Activated CD4-positive, alpha-beta T cell treated with anti-CD3 and anti-CD28 coated beads for 48 hours (primary cell): ENCODE measurements at regions not wholly inside any gene's neighbourhood (a gene's known extent, or its start where the extent isn't known, plus 50 kb on each side); places are given as distances from the start of the nearest gene placed in this dataset.
"Not testable (repeated sequence)": the region's sequence is repeated elsewhere in the genome, so short reads cannot be mapped to it uniquely, and the experiment has no call there.

Experiments
- DNase-seq: peaks from one replicate; pipeline ENCODE4 v3.0.0-alpha.2; 2020

DNA sequence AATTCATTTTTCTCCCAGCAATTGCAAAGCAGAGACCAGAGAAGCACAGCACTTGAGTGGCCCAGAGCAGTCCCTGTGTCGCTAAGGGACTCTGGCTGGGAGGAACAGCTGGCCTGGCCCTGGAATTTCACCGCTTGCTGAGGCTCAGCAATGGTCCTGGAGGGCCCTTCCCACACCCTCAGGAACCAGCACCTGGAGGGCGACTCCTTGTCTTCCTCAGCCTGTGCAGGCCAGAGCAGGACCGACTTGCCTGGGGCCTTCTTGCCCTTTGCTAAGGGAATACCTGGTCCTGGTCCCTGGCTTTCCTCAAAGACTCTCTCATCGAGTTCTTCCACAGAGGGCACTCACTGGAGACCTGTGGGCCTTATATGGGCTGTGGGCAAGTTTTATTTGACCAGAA is 294.6 kb downstream of the RPLP1 start:
- no peak for DNase-seq

DNA sequence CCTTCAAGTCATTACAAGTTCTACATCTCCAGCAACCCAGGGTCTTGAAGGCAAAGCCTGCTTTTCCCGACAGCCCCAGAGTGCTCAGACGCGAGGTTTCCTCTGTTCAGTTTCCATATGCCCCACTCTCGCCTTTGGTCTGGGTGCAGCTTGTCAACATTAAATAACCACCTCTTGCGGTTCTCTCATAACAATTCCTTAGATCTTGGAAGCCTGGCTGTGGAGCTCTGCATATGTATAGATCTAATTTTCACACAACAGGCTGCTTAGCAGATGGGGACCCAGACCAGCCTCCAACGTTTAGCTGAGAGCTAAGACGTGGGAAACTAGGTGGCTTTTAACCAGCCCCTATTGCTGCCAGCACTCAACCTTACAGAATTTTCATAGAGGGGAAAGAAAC is 295.5 kb downstream of the RPLP1 start:
- no peak for DNase-seq

DNA sequence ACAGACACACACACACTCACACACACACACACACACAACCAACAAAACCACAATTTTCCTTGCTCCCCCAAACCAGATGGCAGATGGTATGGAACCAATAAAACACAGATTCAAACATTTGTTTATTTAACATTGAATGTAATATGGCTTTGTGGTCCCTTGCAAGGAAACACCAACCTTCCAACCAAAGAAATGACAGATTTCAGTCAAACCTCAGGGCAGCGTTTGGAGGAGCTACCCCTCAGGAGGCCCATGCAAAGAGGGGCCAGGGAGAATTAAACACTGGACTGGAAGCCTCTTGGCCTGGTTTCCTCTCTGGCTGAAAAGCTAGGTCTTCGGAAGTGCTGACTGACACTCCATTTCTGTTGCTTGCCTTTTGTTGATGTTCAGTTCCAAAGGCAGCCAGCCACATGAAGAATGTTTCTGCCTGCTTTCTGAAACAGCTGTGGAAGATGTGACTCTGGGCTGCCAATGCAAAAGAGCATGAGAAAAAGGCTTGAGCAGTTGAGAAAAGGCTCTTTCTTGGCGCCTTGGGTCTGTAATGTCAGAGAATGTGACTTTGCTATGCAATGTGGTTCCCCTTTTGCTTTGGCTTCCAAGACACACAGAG is 296.1 kb downstream of the RPLP1 start:
- DNase-seq, result no peak

DNA sequence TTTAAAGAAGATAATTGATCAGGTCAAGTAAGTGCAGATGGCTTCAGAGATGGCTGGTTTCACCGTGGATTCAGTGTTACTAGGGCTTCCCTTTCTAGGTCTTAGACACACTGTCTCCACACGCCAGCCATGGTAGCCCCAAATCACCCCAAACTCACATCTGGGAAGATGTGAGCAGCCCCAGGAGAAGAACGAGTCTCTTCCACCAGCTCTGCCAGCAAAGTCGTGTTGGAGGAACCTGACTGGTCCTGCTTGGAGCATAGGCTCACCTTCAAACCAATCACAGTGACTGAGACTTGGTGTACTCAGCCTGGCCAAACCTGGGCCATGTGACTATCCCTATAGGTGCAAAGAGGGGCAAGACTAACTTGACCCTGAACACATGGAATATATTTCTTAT is 296.7 kb downstream of the RPLP1 start:
- DNase-seq, result no peak

DNA sequence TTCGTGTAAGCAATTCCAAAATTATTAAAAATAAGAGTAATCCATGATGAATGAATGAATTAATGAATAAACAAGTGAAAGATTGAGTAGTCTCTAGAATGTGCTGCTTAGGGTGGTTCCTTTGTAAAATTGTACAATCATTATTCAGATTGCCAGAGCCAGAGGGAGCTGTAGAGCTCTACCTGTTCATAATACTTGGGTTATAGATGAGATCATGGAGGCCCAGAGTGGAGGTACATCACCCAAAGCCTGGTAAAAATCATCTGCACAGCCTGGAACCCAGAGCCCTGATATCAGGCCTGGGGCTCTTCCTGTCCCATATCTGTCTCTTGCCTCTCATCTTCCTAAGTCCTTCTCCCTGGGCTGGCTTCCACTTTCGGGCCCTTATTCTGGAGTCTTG is 297.2 kb downstream of the RPLP1 start:
- no peak for DNase-seq

DNA sequence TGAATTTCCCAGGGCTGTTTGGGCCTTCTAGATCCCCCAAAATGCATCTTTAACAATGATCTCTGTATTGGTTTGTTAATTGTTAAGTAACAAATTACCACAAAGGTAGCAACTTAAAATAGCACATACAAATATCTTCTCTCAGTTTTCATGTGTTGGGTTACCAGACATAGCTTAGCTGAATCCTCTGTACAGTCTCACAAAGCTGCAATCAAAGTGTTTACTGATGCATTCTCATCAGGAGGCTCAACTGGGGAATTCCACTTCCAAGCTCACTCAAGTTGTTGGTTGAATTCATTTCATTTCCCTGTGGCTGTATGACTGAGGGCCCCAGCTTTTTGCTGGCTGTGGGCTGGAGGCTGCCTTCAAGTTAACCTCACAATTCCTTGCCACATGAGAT is 297.6 kb downstream of the RPLP1 start:
- DNase-seq, result no peak

DNA sequence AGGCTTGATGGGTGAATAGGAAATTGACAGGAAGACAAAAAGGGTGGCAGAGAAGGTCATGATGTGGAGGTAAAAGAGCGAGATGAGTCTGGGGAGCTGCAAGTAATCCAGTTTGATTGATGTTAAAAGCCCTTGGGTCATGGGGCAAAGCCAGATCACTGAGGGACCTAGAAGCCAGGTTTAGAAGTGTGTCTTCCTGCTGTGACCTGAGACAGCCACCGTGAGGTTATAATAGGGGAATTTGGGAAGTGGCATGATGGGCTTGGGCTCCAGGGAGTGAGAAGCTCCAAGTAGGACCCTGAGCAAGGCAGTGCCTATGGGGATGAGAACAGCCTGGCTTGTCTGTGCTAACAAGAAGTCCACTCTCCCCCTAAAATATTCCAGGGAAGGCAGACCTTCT is 298.5 kb downstream of the RPLP1 start:
- DNase-seq, result no peak

DNA sequence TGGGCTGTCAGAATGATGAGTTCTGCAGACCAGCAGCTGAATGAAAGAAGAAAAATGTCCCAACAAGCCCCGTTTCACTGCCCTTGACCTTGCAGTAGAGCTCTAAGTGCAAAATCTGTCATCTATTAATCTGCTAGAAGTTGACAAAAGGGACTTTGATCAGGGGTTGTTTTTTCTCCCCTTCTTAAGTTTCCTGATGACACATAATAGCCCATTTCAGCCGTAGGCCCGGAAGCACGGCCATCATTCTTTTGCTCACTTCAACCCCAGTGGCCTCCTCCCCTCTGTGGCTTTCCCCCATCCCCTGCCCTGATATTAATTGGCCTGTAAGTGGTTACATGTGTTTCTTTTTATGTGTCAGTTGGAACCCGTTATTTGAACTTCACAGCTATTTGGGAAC is 298.9 kb downstream of the RPLP1 start:
- DNase-seq, result no peak

DNA sequence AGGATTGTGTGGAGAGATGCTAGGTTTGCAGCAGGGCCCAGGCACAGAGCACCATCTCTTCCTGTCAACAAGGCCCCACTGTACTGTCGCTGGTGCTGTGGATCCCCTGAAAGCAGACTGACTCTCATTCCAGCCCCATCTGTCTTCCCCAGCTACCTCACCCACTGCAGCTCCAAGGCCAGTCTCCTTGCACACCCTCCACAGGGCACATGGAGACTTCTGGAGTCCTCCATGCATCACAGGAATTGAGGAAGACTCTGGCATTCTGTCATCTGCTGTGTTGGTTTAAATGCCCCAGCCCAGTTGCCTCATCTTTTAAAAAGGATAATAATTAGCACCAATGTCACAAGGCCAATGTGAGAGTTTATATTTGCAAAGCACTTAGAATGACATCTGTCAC is 301.2 kb downstream of the RPLP1 start:
- no peak for DNase-seq

DNA sequence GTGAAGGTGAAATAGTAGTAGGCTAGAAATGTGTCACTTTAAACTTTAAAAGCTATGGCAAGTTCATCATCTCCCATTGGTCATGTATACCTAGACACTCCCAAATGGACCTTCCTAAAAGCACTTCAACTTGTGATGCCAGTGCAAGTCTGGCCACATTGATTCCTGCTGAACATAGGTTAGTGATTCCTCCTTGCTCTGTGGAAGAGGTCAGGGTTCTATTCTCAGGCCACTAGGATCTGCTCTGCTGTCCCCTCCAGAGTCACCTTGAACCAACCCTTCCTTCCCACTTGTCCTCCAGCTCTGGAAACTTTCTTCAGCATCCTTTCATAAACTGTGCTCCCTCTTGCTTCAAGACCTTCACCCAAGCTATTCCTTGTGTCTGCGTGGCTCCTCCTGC is 301.7 kb downstream of the RPLP1 start:
- DNase-seq, result no peak

DNA sequence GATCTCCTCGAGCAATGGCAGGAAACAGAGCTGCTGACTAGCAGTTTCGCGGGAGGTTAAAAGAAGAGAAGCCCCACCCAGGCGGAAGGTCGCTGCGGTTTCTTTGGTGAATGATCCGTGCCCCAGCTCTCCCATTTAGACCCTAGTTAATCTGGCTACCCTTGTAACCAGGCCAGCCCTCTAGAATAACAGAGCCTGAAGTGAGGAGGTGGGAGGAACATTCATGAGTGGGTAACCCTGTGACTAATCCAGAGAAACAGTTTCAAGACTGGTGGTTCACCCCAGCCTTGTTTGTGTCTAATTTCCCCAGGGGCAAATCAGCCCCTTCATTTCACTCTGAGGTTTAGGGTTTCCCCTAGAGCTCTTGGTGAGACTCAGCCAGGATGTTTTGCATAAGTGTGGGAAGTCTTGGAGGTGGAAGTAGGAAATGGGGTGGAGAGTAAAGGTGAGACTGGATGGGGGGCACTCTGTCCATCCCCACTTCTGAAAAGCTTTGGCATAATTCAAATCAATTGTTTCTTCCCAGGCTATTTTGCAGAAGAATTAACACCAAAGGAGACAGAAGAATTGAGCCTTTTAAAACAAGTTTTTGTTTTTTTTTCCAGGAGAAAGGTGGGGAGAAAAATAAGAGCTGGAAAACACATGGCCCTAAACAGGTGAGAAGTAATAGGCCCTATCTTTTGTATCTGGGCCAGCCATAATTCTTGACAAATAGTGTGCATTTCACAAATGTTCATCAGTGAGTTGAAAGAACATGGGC is 303.1 kb downstream of the RPLP1 start:
- DNase-seq, result peak; percentile 90

DNA sequence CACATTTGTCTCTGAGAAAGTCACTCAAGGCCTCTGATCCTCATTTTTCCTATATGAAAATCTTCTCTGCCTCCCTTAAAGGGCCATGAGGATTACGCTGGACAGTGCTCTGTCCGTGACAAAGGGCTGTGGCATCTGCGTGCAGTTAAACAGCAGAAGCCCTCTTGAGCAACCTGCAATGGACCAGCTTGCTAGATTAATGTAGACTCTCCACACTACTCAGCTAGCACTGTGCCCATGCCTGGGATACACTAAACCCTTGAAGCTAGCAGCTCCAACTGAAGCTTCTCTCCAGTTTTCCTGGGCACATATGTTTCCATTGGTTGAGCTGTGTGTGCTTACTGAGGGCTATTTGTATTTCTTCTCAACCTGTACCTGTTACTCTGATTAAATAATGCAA is 303.8 kb downstream of the RPLP1 start:
- DNase-seq, result no peak

DNA sequence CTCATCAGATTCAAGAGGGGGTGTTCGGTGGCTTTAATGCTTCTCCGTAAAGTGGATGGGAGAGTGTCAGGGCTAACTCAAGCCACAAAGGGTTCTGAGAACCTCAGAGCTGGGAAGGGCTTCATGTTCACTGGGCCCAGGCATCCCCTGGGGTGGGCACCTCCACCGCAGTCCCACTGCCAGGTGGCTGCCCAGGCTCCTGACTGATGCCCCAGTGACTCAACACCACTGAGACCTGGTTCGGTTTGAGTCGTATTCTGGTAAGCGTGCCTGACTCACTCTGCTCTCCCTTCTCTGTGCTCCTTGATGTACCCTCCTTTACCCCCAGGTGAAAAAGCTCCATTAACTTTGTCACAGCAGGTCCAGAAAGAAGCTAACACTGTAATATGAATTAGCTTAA is 304.6 kb downstream of the RPLP1 start:
- peak; percentile 85 for DNase-seq

DNA sequence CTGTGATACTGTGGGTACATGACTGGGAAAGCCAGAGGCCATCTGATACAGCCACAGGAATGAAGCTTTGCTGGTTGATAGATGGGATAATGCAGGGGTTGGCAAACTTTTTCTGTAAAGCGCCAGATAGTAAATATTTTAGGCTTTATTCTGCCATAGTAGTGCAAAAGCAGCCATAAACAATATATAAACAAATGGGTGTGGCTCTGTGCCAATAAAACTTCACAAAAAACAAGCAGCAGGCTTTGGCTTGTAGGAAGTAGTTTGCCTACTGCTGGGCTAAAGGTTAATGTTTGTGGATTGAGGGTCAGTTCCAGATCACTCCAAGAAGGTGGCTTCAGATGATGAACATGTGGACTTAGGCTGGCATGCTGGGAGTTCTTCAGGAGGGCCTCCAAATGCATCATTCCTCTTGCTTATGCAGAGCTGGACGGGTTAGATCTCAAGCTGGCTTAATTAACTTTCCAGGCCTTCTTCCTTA is 305.7 kb downstream of the RPLP1 start:
- no peak for DNase-seq

DNA sequence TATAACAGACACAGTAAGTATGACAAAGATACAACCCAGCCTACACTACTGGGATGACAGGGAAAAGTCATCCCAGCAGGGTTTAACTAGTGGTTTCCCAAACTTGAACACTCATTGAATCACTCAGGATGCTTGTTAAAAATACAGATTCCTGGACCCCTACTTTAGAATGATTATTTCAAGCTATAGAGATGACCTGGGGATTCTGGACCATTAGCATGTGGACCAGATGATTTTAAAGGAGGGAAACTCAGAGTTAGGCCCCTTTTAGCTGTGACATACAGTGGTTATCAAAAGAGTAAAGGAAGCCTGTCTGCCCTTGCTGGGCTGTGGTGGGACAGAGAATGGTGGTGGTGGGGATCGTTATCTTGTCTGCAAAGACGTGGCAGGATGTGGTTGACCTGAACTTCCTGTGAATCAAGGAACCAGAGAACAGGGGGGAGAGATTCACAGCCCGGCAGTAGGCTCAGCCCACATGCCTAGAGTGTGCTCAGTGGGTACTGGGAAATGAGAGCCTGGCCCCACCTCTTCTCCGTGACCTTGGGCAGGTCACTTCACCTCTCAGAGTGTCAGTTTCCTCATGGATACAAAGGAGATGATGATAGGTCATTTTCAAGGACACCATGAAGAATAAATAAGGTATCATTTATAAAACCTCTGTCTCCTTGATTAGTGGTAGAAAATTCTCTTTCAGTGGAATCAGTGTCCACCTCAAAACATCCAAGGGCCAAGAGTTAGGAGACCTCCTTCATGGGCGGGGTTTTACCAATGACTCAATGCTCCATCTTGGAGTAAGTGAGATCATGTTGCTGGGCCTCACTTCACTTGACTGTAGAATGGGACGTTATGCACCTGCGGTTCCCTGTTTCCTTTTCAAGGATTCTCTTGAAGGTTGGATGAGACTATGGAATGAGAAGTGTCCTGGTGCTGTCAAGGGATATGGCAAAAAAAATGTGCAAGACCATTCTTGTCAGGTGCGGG is 306.5 kb downstream of the RPLP1 start:
- peak; percentile 90 for DNase-seq

DNA sequence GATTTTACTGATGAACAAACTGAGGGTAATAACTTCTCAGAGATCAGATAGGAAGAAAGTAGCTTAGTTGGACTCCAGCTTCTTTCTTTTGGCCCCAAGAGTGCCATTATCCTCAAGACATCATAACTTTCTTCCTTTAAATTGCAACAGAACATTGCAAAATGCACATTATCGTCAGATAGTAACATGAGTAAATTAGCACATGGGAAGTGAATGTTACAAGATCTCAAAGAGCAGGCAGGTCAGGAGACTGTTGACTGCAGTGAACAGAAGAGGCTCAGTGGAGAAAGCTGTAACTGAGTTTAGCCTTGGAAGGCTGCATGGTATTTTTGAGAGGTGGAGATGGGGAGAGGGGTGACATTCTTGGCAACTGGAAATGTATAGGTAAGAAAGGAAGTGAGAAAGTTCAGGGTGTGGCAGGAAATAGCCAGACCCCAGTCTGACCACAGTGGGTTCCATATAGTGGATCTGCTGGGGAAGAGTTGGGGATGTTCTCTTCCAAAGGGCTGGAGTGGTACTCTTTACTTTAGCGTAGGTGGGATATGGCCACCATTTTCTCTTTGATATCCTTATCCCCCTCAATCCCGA is 307.7 kb downstream of the RPLP1 start:
- peak; percentile 27 for DNase-seq

DNA sequence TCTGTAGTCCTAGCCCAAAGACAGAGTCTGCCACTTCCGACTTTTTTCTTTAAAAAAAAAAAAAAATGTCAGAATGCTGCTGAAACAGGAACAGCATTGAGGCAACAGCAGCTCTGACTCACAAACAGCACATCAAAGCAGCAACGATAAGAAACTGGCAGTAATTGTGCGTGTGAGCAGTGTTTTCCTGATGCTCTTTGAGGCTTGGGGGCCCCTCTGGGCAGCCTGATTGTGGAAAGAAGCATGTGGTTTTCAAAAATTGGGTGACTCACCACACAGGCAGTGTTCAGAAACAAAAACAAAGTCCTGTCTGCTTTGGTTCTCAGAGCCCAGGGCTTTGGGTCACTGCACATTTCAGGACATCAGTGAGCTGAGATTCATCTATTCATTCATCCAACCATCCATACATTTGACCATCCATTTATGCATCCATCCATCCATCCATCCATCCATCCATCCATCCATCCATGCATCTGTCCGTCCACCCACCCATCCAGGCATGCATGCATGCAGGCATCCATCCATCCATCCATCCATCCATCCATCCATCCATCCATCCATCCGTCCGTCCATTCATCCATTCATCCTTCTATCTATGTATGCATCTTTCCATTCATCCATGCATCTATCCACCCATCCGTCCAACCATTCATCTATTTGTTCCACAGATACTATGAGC is 308.4 kb downstream of the RPLP1 start:
- peak; percentile 87 for DNase-seq

DNA sequence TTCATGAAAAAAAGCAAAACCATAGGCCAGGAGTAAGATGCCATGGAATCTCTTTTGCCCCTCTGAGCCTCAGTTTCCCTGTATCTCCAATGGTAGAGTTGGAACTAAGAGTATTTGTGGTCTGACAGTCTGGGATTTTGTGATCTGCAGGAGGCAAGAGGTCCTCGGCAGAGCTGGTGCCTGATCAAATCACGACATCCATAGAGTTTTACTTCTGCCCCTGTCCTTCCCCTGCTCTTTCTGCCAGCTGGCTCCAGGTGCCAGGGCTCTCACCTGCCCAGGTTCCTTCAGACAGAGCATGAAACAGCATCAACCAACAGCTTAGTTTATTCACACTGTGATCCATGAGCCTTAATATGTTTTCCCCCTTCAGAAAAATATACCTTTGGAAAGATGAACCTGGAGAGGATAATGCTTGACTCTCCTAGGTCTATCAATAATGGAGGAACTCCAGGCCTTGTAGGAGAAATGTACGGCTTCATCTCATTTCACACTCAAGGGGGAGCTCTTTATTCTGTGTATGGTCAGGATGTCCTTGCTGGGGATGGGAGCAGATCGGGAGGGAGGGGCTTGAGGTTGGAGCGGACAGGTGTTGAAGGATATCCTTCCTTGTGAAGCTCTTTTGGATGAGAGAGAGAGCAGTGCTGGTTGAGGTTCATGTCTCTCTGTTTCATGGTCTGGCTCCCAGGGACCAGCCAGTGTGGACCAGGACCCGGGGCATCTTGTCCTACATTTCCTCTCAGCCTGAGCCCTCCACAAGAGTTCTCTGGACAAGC is 309.9 kb downstream of the RPLP1 start:
- DNase-seq, result no peak

DNA sequence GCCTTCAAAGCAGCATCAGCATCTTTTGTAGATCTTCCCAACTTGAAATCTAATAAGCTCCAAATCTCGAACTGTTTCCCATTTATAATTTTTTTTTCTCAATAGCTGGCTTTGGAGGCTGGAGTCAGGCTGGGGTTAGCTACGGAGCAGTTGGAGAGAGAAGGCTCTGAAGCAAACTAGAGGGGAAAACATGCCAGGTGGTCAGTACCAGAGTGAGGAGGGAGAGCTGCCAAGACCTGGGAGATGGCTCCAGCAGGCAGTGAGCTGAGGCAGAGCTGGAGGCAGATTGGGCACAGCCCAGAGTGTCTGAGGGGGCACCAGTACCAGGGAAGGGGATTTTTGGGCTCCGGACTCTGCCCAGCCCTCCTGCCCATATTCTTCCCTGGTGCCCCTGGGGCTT is 311.2 kb downstream of the RPLP1 start:
- no peak for DNase-seq

DNA sequence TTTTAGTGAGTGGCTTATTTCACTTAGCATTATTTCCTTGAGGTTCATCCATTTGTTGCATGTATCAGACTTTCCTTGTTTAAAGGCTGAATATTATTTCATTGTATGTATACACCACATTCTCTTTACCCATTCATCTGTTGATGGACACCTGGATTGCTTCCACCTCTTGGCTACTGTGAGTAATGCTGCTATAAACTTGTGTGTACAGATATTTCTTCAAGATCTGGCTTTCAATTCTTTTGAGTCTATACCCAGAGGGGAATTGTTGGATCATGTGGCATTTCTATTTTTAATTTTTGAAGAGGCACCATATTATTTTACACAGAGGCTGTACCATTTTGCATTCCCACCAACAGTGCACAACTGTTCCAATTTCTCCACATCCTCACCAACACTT is 313.5 kb downstream of the RPLP1 start:
- DNase-seq, result no peak

DNA sequence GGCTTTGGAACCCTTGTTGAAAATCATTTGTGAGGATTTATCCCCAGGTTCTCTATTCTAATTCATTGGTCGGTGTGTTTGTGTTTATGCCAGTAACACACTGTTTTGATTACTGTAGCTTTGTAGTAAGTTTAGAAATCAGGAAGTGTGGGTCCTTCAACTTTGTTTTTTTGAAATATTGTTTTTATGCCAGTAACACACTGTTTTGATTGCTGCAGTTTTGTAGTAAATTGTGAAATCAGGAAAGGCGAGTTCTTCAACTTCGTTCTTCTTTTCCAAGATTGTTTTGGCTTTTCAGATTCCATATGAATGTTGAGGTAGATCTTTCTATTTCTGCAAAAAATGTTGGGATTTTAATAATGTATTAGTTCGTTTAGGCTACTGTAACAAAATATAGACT is 314.6 kb downstream of the RPLP1 start:
- no peak for DNase-seq

DNA sequence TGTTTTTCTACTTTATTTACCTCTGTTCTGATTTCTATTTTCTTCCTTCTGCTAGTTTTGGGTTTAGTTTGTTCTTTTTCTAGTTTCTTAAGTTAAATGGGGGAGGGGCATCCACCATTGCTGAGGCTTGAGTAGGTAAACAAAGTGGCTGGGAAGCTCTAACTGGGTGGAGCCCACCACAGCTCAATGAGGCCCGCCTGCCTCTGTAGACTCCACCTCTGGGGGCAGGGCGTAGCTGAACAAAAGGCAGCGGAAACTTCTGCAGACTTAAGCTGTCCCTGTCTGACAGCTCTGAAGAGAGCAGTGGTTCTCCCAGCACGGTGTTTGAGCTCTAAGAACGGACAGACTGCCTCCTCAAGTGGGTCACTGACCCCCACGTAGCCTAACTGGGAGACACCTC is 316.7 kb downstream of the RPLP1 start:
- DNase-seq, result not testable (repeated sequence)
